ENCODE measurements at regions not wholly inside any gene's neighbourhood (a gene's known extent, or its start where the extent isn't known, plus 50 kb on each side); places are given as distances from the start of the nearest gene placed in this dataset.

- no peak for TF ChIP-seq CTCF (conservative IDR thresholded peaks at IDR 0.05)
- H3K27ac Mint-ChIP-seq: no peak overlapping the region
- H3K36me3 Mint-ChIP-seq: no peaks in the 10 kb centered on the region
- peaks cover 6% of the 10 kb centered on the region for H3K4me1 Mint-ChIP-seq (ENCODE audit: unreplicated experiment)
- no peak for DNase-seq (ENCODE audit: extremely low spot score, unreplicated experiment)
- H3K27me3 Mint-ChIP-seq: peaks cover 7% of the 10 kb centered on the region
- no peak overlapping the region for H3K4me3 Mint-ChIP-seq
- no peaks in the 10 kb centered on the region for H3K9me3 Mint-ChIP-seq
These were observed 618.7 kb upstream of the CADM1 start for GRCh38 chr11:116122697-116123472.

GRCh38 chr11:116119158-116119557 lies 614.9 kb upstream of the CADM1 start:
- Mint-ChIP-seq H3K4me1 (ENCODE audit: unreplicated experiment) (no peaks in the 10 kb centered on the region), H3K36me3 (no peaks in the 10 kb centered on the region), H3K9me3 (no peaks in the 10 kb centered on the region), H3K27ac (no peak overlapping the region), H3K27me3 (peaks cover 7% of the 10 kb centered on the region), H3K4me3 (no peak overlapping the region)
- DNase-seq (ENCODE audit: extremely low spot score, unreplicated experiment): no peak
- no peak for TF ChIP-seq CTCF (conservative IDR thresholded peaks at IDR 0.05)

GRCh38 chr11:116118138-116118470 lies 613.9 kb upstream of the CADM1 start:
- H3K9me3 Mint-ChIP-seq: no peaks in the 10 kb centered on the region
- H3K36me3 Mint-ChIP-seq: no peaks in the 10 kb centered on the region
- DNase-seq (ENCODE audit: extremely low spot score, unreplicated experiment): no peak
- TF ChIP-seq CTCF (conservative IDR thresholded peaks at IDR 0.05): no peak
- no peak overlapping the region for H3K4me3 Mint-ChIP-seq
- no peaks in the 10 kb centered on the region for H3K4me1 Mint-ChIP-seq (ENCODE audit: unreplicated experiment)
- no peak overlapping the region for H3K27ac Mint-ChIP-seq
- peaks cover 7% of the 10 kb centered on the region for H3K27me3 Mint-ChIP-seq

DNA sequence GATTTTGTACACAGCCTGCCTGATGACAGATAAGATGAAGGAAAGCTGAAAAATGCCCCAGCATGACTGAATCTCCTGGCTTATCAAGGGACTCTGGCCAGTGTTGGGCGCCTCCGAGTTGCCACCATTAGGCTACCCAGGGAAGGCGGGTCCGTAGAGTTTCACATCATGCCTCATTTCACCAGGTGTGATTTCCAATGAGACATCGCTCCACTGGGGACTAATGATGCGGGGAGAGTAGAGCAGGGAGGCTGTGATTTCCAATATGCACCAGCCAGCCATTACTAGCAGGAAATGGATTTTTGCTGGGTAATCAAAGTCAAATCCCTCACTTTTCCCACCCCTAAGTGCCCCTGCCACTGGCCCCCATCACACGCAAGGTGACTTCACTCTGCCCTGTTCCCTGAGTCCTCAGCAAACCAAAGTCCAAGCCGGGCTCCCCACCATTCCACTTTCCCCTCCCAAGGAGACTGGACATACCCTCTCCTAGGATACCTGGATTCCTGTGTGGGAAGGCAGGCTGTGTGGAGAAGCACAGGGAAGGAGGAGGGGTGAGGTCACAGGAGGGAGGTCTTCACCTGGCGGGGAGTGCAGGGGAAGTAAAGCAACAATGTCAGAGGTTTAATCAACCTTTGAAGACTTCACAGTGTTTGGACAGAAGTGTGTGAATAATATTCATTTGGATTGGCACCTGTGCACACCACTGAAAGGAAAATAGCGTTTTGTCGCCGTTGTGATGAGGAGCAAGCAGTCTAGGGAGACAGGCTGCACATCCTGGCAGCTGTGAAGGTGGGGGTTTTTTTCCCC lies 613.3 kb upstream of the CADM1 start:
- DNase-seq (ENCODE audit: extremely low spot score, unreplicated experiment): no peak
- peaks cover 7% of the 10 kb centered on the region for H3K27me3 Mint-ChIP-seq
- TF ChIP-seq CTCF (conservative IDR thresholded peaks at IDR 0.05): no peak
- H3K27ac Mint-ChIP-seq: no peak overlapping the region
- H3K4me1 Mint-ChIP-seq (ENCODE audit: unreplicated experiment): peaks cover 4% of the 10 kb centered on the region
- no peak overlapping the region for H3K4me3 Mint-ChIP-seq
- H3K36me3 Mint-ChIP-seq: no peaks in the 10 kb centered on the region
- no peaks in the 10 kb centered on the region for H3K9me3 Mint-ChIP-seq

- Mint-ChIP-seq H3K27ac (no peak overlapping the region), H3K36me3 (no peaks in the 10 kb centered on the region), H3K9me3 (no peaks in the 10 kb centered on the region), H3K4me1 (ENCODE audit: unreplicated experiment) (peaks cover 8% of the 10 kb centered on the region), H3K4me3 (no peak overlapping the region), H3K27me3 (peaks cover 7% of the 10 kb centered on the region)
- no peak for TF ChIP-seq CTCF (conservative IDR thresholded peaks at IDR 0.05)
- no peak for DNase-seq (ENCODE audit: extremely low spot score, unreplicated experiment)
These were observed 611.6 kb upstream of the CADM1 start for GRCh38 chr11:116115801-116116200.

Measured in type B pancreatic cell (in vitro differentiated cells).